ENCODE measurements at regions not wholly inside any gene's neighbourhood (a gene's known extent, or its start where the extent isn't known, plus 50 kb on each side); places are given as distances from the start of the nearest gene placed in this dataset.
"Not testable (repeated sequence)": the region's sequence is repeated elsewhere in the genome, so short reads cannot be mapped to it uniquely, and the experiment has no call there.

DNA sequence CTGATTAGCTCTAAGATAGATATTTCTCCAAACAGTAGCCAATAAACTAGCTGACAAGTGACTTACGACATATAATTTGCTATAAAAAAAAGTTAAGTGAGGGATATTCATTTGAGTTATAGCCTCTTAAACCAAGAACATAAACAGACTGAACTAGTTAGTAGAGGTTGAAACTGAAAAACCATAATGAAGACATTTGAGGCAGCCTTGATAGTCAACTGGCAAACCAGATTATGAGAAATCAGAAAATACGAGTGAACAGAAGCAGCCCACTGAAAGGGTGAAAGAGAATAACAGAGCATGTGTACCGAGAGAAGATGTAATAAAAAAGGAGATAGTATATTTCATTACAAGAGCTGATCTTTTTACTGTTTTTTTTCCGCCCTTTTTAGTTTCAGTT is 698.1 kb upstream of the SETBP1 start:
- no peak for DNase-seq (ENCODE audit: low spot score)

DNA sequence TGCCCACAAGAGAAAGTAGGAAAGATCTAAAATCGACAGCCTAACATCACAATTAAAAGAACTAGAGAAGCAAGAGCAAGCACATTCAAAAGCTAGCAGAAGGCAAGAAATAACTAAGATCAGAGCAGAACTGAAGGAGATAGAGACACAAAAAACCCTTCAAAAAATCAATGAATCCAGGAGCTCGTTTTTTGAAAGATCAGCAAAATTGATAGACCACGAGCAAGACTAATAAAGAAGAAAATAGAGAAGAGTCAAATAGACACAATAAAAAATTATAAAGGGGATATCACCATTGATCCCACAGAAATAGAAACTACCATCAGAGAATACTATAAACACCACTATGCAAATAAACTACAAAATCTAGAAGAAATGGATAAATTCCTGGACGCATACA is 693.6 kb upstream of the SETBP1 start:
- not testable (repeated sequence) for DNase-seq (ENCODE audit: low spot score)

DNA sequence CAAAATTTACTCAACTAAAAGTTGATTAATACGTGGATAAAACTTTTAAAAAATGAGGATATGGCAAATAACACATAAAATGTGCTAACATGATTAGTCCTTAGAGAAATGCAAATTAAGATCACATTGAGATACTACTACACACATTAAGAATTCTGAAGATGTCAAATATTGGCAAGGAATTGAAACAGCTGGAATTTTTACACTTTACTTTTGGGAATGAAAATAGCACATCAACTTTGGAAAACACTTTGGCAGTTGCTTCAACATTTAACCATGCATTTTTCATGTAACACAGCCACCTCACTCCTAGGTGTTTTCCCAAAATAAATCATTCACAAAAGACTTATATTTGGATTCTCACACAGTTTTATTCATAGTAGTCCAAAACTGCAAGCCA is 687.9 kb upstream of the SETBP1 start:
- DNase-seq (ENCODE audit: low spot score) = no peak

DNA sequence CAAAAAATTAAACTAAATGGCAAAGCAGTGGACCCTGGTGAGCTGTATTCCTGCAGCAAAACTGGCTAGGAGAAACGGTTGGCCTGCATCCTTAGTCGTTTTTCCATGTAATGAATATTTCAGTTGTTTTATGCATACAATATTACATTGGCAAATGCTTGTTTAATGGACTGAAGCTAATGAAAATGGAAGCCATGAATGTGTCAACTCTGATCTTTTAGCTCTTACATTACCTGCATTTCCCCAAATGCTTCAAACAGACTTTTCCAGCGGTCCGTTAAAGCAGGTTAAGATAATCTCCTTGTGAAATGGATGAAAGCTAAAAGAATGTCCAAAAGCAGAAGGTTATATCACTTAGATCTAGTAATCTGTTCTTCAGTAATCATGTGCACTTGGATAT is 686.3 kb upstream of the SETBP1 start:
- no peak for DNase-seq (ENCODE audit: low spot score)

DNA sequence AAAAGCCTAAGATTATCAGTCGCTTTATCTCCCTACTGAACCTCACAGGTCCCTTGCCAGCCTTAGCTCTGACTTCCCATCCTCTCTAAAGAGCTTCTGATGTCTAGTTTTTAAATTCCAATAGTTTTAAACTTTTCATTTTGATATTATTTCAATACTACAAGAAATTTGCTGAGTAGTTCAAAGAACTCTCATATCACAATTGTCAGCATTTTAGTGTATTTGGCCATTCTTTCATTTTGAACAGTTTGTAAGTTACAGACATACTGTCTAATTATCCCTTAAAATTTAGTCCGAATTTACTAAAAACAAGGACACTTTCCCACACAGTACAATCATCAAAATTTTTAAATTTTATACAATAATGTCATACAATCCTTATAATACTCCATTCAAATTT is 666.8 kb upstream of the SETBP1 start:
- DNase-seq (ENCODE audit: low spot score) = no peak

DNA sequence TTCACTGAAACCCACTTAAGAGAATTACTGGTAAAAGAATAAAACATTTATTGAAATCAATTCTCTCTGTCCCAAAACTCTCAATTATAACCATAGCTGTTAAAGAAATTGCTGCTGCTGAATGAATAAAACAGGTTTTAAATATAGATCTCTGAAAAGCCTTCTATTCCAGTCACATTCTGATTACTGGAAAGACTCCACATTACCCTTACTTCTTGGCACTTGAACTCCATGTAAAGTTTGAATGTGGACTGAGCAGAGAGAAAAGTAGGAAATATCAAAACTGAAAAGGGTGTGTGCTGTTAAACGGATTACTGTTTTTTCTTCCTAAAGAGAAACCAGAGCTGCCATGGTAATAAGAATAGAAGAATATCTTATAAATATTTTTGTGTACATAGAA is 655.3 kb upstream of the SETBP1 start:
- no peak for DNase-seq (ENCODE audit: low spot score)

DNA sequence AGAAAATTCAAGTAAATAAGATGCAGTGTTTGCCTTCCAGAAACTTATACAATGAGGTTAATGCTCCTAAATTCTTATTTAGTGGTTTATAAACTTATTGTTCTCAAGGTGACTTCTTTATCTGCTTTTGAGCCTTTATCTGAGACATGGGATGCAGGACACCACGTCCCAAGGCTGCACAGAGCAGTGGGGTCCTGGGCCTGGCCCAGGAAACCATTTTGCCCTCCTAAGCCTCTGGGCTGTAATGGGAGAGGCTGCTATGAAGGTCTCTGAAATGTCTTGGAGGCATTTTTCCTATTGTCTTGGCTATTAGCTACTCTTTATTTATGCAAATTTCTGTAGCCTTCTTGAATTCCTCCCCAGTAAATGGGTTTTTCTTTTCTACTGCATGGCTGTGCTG is 652.6 kb upstream of the SETBP1 start:
- no peak for DNase-seq (ENCODE audit: low spot score)

DNA sequence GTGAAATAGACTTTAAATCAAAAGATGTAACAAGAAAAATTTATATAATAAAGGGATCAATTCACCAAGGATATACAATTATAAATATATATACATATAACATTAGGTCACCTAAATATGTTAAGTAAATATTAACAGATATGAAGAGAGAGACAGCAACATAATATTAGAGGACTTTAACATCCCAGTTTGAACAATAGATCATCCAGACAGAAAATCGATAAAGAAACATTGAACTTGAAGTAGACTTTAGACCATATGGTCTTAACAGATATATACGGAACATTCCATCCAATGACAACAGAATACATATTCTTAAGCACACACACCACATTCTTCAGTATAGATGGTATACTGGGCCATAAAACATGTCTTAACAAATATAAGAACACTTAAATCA is 649.6 kb upstream of the SETBP1 start:
- no peak for DNase-seq (ENCODE audit: low spot score)

DNA sequence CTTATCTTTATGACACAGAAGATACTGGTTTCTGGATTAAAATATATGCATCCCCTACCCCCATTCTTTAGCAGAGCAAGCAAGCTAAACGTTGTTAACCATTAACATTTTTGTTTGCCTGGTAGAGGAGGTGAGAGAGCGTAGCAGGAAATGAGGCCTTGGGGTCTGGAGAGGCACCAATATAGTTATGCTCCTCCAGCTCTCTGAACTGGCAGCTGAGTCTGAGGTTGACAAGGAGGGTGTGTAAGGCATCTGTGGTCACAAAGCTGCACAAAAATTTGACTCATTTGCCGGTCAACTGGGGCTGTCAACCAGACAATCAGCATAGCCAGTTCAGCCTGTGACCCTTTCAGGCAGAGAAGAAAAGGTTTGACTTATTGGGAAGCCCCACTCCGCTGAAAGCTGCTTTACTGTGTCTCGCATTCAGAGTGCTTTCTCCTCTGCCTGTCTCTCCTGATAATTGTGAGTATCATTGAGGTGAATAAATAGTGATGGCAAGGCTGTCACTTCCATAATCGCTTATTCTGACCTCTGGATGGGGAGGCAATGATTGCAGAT is 647.5 kb upstream of the SETBP1 start:
- no peak for DNase-seq (ENCODE audit: low spot score)

DNA sequence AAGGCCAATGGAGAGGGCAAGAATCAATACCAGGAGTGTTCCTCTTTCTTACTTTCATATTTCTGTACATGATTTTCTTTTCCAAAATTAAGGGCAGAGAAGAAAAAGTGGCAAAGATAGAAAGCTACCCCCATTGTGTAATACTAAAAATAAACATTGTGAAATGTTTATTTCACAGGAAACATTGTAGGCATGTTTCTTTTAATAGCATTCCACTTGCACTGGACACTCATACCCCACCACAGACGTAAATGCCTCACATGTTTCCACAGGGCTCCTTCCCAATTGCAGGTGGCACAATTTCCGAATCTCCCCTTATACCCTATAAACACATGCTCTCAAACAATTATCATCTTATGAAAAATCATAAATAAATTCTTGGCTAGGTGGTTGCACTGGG is 645.1 kb upstream of the SETBP1 start:
- no peak for DNase-seq (ENCODE audit: low spot score)

DNA sequence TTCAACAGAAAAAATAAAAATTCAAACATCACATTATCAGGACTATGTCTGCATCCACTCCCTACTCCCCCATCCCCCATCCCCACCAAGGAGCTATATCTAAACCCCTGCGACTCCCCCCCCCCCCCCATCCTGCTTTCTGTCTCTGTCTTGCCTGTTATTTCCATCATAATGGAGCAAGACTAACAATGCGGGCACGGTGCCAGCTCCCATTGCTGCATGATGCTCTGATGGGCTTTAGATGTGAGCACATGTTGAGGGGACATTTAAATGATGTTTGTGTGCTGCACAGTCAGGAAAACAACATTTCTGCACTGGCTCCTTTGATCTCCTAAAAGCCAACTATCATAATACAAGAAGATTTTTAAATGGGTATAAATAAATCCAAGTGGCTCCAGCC is 644.2 kb upstream of the SETBP1 start:
- no peak for DNase-seq (ENCODE audit: low spot score)

DNA sequence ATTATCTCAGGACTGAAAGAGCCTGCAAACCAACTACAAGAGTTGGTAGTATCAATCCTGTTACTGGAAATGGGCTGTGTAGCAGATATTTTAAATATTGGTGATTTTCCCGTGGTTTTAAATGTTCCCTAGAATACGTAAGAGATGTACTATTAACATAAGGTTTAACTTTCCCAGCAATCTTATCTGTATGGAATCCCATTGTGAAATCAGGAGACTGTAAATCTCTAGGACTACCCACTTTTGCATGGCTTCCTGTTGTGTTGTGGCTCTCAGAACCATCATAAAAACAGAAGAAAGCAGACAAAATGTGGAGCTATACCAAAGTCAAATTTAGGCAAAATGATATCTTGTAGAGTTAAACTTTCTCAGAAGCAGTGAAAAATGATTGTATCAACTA is 641.5 kb upstream of the SETBP1 start:
- no peak for DNase-seq (ENCODE audit: low spot score)

DNA sequence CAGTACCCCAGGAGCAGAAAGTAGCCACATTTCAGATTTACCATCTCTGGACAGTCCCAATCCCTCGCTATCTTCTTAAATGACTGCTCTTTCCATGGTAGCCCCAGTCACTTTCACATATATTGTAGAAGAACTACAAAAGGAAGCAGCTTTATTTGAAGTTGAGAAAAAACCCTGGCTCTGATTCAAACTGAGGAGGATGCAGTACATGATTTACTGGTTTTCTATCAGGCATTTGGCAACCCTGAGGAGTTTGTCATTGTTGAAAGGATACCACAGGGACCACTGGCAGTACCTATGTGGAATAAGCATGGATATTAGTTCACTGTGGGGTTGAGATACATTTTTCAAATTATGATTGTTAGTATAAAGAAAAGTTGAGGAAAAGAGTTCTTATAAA is 640.9 kb upstream of the SETBP1 start:
- no peak for DNase-seq (ENCODE audit: low spot score)

DNA sequence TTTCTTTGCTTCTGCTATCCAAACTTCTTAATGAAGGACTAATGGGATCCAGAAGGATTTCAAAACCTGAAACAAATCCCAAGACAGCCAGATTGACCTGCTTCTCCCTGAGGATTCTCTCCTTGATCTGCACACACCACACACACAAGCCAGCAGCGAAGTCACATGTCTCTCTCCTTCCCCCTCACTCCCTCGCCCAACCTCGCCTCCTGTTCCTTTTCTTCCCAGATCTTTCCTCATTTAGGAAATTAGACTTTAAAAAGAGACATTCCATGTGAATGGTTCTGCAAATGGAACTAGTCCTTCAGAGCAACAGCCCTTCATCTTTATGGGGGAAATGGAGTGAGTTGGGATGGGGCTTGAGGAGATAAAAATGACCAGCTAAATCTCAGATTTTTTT is 639.1 kb upstream of the SETBP1 start:
- no peak for DNase-seq (ENCODE audit: low spot score)

DNA sequence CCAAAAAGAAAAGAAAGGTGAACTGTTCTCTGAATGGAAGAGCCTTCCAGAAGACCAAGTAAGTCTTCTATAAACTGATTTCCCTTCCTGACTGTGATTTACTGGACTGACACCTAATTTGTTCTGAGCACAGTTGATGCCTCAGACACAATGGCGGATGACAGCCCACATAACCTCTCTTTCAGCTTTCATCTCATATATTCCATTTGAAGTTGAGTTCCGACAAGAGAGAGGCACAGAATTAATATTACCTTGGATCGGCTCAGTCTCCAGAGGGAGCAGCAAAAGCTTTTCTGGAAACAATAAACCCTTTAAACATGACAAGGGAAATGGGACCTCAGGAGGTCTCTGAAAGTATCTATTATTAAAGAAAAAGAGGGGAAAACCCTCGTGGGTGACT is 638.7 kb upstream of the SETBP1 start:
- DNase-seq (ENCODE audit: low spot score) = no peak

DNA sequence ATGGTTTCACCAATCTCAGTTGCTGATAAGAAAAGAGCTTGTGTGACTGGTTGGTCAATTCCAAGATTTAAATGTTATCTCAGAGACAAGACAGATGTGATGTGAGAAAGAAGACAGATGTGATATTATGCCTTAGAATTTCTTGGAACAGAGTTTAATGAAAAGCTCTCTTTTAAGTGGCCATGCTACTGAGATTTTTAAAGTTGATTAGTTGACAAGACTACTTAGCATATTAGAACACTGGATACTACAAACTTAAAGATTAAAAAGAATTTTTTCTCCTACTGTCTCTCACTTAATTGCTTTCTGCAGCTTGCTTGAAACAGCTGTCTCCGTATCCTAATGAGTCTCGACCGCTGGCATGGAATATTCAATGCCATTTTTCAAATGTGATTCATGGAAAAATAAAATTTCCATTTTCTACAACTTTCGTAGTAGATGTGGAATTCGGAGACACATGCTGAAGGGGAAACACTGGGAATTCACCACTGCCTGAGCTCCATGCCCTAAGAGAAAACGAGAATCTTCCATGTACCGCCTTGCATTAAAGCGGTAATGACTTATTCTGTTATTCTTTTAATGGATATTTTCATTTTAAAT is 634.2 kb upstream of the SETBP1 start:
- no peak for DNase-seq (ENCODE audit: low spot score)

DNA sequence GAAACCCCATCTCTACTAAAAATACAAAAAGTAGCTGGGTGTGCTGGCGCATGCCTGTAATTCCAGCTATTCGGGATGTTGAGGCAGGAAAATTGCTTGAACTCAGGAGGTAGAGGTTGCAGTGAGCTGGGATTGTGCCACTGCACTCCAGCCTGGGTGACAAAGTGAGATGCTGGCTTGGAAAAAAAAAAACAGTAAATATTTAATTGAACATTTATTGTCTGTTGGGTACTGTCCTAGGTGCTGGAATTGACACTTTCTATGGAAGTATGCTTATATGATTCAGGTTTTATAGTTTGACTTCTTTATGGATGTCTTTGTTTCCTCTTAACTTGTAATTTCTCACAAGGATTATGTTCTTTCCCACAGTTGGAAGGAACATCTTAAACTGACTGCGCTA is 633.1 kb upstream of the SETBP1 start:
- no peak for DNase-seq (ENCODE audit: low spot score)

DNA sequence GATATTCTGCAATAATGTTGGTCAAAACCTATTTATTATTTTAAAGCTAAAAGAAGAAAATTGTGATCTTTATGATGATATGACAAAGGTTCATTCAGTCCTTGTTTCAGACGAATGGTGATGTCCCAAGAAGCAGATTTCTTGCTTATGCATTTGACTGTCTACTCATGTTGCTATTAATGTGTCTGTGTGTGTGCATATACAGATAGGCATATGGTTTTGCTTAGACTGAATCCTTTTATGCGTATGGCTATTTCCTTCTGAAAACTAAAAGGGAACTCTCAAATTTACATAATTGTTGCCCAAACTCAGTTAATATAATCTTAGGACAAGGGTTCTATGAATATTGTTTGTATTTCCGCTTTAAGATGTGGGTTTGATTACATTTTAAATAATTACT is 632.3 kb upstream of the SETBP1 start:
- no peak for DNase-seq (ENCODE audit: low spot score)

DNA sequence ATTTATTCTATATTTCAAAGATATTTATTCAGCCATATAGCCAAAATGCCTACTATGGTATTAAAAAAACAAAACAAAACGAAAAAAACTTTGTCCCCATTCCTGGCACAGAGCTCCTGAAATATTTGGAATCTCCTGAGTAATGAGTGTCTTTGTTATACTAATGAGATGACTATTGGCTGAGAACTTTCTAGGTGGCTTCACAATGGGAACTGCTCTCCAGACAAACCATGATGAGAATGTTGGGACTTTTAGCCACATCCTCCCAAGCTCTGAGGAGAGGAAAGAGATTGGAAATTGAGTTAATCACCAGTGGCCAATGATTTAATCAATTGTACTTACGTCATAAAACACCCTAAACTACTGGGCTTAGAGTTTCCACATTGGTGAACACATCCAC is 631.8 kb upstream of the SETBP1 start:
- no peak for DNase-seq (ENCODE audit: low spot score)

DNA sequence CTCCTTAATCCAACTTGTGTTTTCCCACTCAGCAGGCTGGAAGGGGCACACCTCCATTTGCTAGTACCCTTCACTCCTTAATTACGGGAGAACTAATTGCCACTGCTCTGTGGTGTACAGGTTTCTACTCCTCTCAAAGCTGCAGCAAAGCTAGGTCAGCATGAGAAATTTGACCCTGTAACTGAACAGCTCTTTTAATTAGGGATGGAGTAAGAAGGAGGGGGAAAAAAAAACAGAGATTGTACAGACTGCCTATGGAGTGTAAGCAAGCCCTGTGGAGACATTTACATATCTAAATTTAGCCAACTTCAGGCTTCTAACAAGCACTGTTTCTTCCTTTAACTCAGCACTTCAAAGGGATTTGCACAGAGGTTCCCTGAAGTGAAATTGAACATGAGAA is 629.7 kb upstream of the SETBP1 start:
- DNase-seq (ENCODE audit: low spot score) = no peak

DNA sequence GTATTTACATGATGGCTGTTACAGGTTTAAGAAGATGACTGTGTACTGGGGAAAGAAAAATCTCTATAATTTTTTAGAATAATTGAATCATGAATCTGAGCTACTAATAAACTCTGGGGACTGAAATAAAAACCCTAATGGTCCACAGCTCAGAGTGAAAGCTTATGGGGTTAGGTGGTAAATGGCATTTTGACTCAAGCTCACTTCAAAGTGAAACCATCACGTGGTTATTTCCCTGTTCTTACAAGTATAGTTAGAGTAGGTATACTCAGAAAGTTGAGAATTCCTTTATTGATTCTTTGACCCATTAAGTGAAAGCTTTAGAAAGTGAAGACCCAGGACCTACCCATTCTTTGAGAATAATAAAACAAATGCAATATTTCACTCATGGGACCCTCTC is 626.2 kb upstream of the SETBP1 start:
- DNase-seq (ENCODE audit: low spot score) = no peak

DNA sequence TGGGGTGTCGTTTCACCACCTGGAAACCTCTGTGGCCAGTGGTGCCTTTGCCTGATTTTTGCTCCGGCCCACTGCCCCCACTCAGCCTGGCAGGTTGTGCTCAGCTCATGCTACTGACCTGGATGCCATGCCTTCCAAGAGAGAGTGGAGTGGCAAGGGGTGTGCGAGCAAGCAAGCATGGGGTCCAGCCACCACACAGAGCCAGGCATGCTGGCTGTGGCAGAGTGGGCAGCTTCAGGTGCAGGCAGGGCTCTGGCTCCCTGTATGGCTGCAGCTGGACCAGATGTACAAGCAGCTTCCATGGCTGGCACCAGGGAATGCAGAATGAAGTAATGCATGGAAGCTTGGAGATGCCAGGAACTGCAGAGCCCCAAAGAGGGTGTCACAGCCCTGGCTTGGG is 620.5 kb upstream of the SETBP1 start:
- DNase-seq (ENCODE audit: low spot score) = no peak

DNA sequence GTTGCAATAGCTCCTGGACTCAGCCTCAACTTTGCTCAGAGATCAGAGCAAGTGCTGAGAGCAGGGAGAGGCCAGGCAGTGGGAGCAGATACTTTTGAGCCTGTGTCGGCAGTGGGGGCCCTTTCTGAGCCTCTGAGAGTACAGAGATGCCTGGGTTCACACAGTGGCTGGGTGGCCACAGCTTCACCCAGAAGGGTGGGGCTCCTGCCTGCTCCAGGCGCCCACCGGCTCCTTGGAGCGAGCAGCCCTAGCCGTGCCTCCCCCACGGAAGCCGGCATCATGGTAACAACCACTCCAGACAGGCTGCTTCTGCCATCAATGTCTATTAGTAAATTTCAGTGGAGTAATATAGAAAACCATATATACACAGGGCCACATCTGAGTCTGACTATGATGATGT is 619.2 kb upstream of the SETBP1 start:
- no peak for DNase-seq (ENCODE audit: low spot score)

DNA sequence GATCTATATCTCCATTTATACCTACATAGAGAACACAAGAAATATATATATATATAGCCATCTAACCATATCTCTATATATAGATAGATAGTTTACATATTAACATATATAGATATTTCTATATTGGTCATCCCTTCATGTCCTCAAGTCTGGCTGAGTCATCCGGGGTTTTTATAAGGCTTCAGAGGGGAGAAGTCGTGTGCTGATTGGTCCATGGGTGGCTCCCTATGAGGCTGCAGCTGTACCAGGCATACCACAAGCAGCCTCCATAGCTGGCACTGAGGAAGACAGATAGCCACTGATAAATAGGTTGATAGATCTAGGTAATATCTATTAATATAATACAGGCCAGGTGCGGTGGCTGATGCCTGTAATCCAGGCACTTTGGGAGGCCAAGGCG is 618.3 kb upstream of the SETBP1 start:
- no peak for DNase-seq (ENCODE audit: low spot score)

DNA sequence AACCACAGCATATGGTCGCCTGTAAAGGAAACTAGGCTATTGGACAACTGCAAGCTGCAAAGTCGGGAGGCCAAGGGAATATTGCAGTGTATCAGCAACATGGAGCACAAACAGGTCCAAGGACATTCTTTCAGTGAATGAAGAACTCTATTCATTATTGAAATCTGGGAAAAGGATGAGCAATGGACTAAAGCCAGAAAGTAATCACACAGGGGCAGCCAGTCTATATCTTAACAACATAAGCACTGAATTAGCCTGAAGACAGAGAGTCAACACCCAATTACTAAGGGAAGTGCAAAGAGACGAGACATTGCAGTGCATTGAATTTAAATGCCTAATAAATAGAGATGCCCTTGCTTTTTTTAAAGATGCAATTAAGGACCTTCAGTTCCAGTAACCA is 615.5 kb upstream of the SETBP1 start:
- no peak for DNase-seq (ENCODE audit: low spot score)

Measured in GM03348 (cell line).